ENCODE measurements at regions not wholly inside any gene's neighbourhood (a gene's known extent, or its start where the extent isn't known, plus 50 kb on each side); places are given as distances from the start of the nearest gene placed in this dataset.
"Not testable (repeated sequence)": the region's sequence is repeated elsewhere in the genome, so short reads cannot be mapped to it uniquely, and the experiment has no call there.

- not testable (repeated sequence) for FAIRE-seq
Measured at GRCh38 chr1:224028802-224029201, 85.1 kb upstream of the FBXO28 start.

GRCh38 chr1:224023122-224023521, 90.8 kb upstream of the FBXO28 start:
- not testable (repeated sequence) for FAIRE-seq

- FAIRE-seq = not testable (repeated sequence)
Measured at GRCh38 chr1:224022249-224022970, 91.5 kb upstream of the FBXO28 start.

GRCh38 chr1:224019866-224020265, 94.0 kb upstream of the FBXO28 start:
- FAIRE-seq = not testable (repeated sequence)

GRCh38 chr1:224015782-224016181, 98.1 kb upstream of the FBXO28 start:
- not testable (repeated sequence) for FAIRE-seq

- FAIRE-seq = no peak
Measured at GRCh38 chr1:224014330-224014649, 99.6 kb upstream of the FBXO28 start.

- FAIRE-seq = not testable (repeated sequence)
Measured at GRCh38 chr1:224013626-224014329, 100.1 kb upstream of the FBXO28 start.

GRCh38 chr1:224012807-224013434, 101.0 kb upstream of the FBXO28 start:
- not testable (repeated sequence) for FAIRE-seq

GRCh38 chr1:224012162-224012561, 101.7 kb upstream of the FBXO28 start:
- not testable (repeated sequence) for FAIRE-seq

- FAIRE-seq = not testable (repeated sequence)
Measured at GRCh38 chr1:224011751-224012150, 102.2 kb upstream of the FBXO28 start.

- FAIRE-seq = not testable (repeated sequence)
Measured at GRCh38 chr1:224011153-224011552, 102.8 kb upstream of the FBXO28 start.

GRCh38 chr1:224005973-224006372, 107.9 kb upstream of the FBXO28 start:
- not testable (repeated sequence) for FAIRE-seq

GRCh38 chr1:224004552-224005315, 109.2 kb upstream of the FBXO28 start:
- FAIRE-seq = not testable (repeated sequence)

- not testable (repeated sequence) for FAIRE-seq
Measured at GRCh38 chr1:224003896-224004295, 110.0 kb upstream of the FBXO28 start.

GRCh38 chr1:224001757-224002156, 112.2 kb upstream of the FBXO28 start:
- FAIRE-seq = not testable (repeated sequence)

- not testable (repeated sequence) for FAIRE-seq
Measured at GRCh38 chr1:223999761-224000160, 114.2 kb upstream of the FBXO28 start.

- FAIRE-seq = not testable (repeated sequence)
Measured at GRCh38 chr1:223998676-223999455, 115.0 kb upstream of the FBXO28 start.

- not testable (repeated sequence) for FAIRE-seq
Measured at GRCh38 chr1:223996376-223996775, 117.5 kb upstream of the FBXO28 start.

GRCh38 chr1:223992456-223993246, 121.3 kb upstream of the FBXO28 start:
- peak; percentile 93 for FAIRE-seq

- FAIRE-seq = not testable (repeated sequence)
Measured at GRCh38 chr1:223991297-223991857, 122.5 kb upstream of the FBXO28 start.

GRCh38 chr1:223961985-223962384, 116.2 kb upstream of the TP53BP2 start:
- not testable (repeated sequence) for FAIRE-seq
